HEK293 (cell line): ENCODE measurements at regions not wholly inside any gene's neighbourhood (a gene's known extent, or its start where the extent isn't known, plus 50 kb on each side); places are given as distances from the start of the nearest gene placed in this dataset.

ENCODE experiments used
- CTCF ChIA-PET: fragments of 350-600 bp; formaldehyde crosslinking; extraction: SDS; loops from one replicate; lab custom pipeline; 2021; ENCODE audit warnings: antibody characterized with exemption; lab: Yijun Ruan, JAX
- POLR2A ChIA-PET: fragments of 300-600 bp; formaldehyde crosslinking; extraction: SDS; loops from one replicate; lab custom pipeline; 2020; ENCODE audit warnings: antibody characterized with exemption, inconsistent platforms; lab: Yijun Ruan, JAX
- H3K27ac ChIP-seq: fragments of 200-500 bp; sonication (Bioruptor generic); 2 replicates; pipeline ENCODE4 v1.5.1; 2014; ENCODE audit warnings: low read depth, low read length, control low read depth, inconsistent platforms; ENCODE audit errors: extremely low read depth
- H3K36me3 ChIP-seq, 2 experiments: fragments of 200-500 bp in 1 of 2; sonication (Bioruptor generic) in 1 of 2; 1 replicate in 1 of 2; 2 replicates in 1 of 2; pipeline ENCODE4 v1.5.1; 2014 to 2017; ENCODE audit warnings: inconsistent platforms in 2 of 2, low read length in 2 of 2; ENCODE audit not compliant: control insufficient read depth in 2 of 2, insufficient read depth in 1 of 2
- H3K4me1 ChIP-seq: fragments of 200-500 bp; sonication (Bioruptor generic); 2 replicates; pipeline ENCODE4 v1.5.1; 2014; ENCODE audit warnings: mild to moderate bottlenecking, low read length, inconsistent platforms; ENCODE audit not compliant: control insufficient read depth, insufficient read depth
- H3K4me3 ChIP-seq: 2 replicates; pipeline ENCODE4 v1.5.1; 2011; ENCODE audit warnings: low read depth, mild to moderate bottlenecking, control low read depth, low read length, moderate library complexity
- H3K9me3 ChIP-seq: fragments of 200-500 bp; sonication (Bioruptor generic); 2 replicates; pipeline ENCODE4 v1.5.1; 2014; ENCODE audit warnings: low read depth, low read length, inconsistent platforms; ENCODE audit not compliant: control insufficient read depth, insufficient read depth
- BCL11A ChIP-seq: fragments of 450-650 bp; formaldehyde crosslinking; IDR thresholded peaks from 2 replicates; pipeline ENCODE4 v1.5.1; 2016; ENCODE audit warnings: low read depth, missing biosample characterization, missing genetic modification characterization
- GFI1B ChIP-seq: fragments of 450-650 bp; formaldehyde crosslinking; IDR thresholded peaks from 2 replicates; pipeline ENCODE4 v1.5.1; 2016; ENCODE audit warnings: missing biosample characterization, missing genetic modification characterization
- KLF9 ChIP-seq: fragments of 450-650 bp; formaldehyde crosslinking; IDR thresholded peaks from 2 replicates; pipeline ENCODE4 v1.5.1; 2016; ENCODE audit warnings: missing biosample characterization, missing genetic modification characterization, low read depth
- OSR2 ChIP-seq: fragments of 450-650 bp; formaldehyde crosslinking; IDR thresholded peaks from 2 replicates; pipeline ENCODE4 v1.5.1; 2016; ENCODE audit warnings: missing biosample characterization, missing genetic modification characterization
- SCRT1 ChIP-seq: fragments of 450-650 bp; formaldehyde crosslinking; IDR thresholded peaks from 2 replicates; pipeline ENCODE4 v1.5.1; 2016; ENCODE audit warnings: missing biosample characterization, missing genetic modification characterization, borderline replicate concordance
- ZBTB21 ChIP-seq: fragments of 450-650 bp; formaldehyde crosslinking; IDR thresholded peaks from 2 replicates; pipeline ENCODE4 v1.5.1; 2017; ENCODE audit warnings: missing biosample characterization, missing genetic modification characterization
- ZFP37 ChIP-seq: fragments of 450-650 bp; formaldehyde crosslinking; IDR thresholded peaks from 2 replicates; pipeline ENCODE4 v1.5.1; 2016; ENCODE audit warnings: missing biosample characterization, missing genetic modification characterization
- ZNF2 ChIP-seq: fragments of 450-650 bp; formaldehyde crosslinking; IDR thresholded peaks from 2 replicates; pipeline ENCODE4 v1.5.1; 2016; ENCODE audit warnings: missing biosample characterization, missing genetic modification characterization
- ZNF202 ChIP-seq: fragments of 450-650 bp; formaldehyde crosslinking; IDR thresholded peaks from 2 replicates; pipeline ENCODE4 v1.5.1; 2016; ENCODE audit warnings: missing biosample characterization, missing genetic modification characterization, borderline replicate concordance
- ZNF311 ChIP-seq: fragments of 450-650 bp; formaldehyde crosslinking; IDR thresholded peaks from 2 replicates; pipeline ENCODE4 v1.5.1; 2017; ENCODE audit warnings: missing biosample characterization, missing genetic modification characterization, borderline replicate concordance
- ZNF366 ChIP-seq: fragments of 450-650 bp; formaldehyde crosslinking; conservative IDR thresholded peaks from 2 replicates; pipeline ENCODE4 v1.5.1; 2016; ENCODE audit warnings: missing biosample characterization, missing genetic modification characterization
- ZNF433 ChIP-seq: fragments of 450-650 bp; formaldehyde crosslinking; IDR thresholded peaks from 2 replicates; pipeline ENCODE4 v1.5.1; 2016; ENCODE audit warnings: missing biosample characterization, missing genetic modification characterization, low read depth
- ZNF514 ChIP-seq: fragments of 450-650 bp; formaldehyde crosslinking; IDR thresholded peaks from 2 replicates; pipeline ENCODE4 v1.5.1; 2016; ENCODE audit warnings: missing biosample characterization, missing genetic modification characterization
- ZNF571 ChIP-seq: fragments of 450-650 bp; formaldehyde crosslinking; IDR thresholded peaks from 2 replicates; pipeline ENCODE4 v1.5.0; 2017; ENCODE audit warnings: missing biosample characterization, missing genetic modification characterization
- ZNF600 ChIP-seq: fragments of 450-650 bp; formaldehyde crosslinking; IDR thresholded peaks from 2 replicates; pipeline ENCODE4 v1.5.1; 2016; ENCODE audit warnings: missing biosample characterization, missing genetic modification characterization
- ZNF623 ChIP-seq: fragments of 450-650 bp; formaldehyde crosslinking; IDR thresholded peaks from 2 replicates; pipeline ENCODE4 v1.5.1; 2016; ENCODE audit warnings: missing biosample characterization, missing genetic modification characterization
- ZNF791 ChIP-seq: fragments of 450-650 bp; formaldehyde crosslinking; IDR thresholded peaks from 2 replicates; pipeline ENCODE4 v1.5.1; 2016; ENCODE audit warnings: missing biosample characterization, missing genetic modification characterization
- ZNF830 ChIP-seq: fragments of 450-650 bp; IDR thresholded peaks from 2 replicates; pipeline ENCODE4 v1.5.0; 2018; ENCODE audit warnings: missing biosample characterization, missing genetic modification characterization, low read depth, mild to moderate bottlenecking, moderate library complexity
- ZNF837 ChIP-seq: fragments of 450-650 bp; formaldehyde crosslinking; IDR thresholded peaks from 2 replicates; pipeline ENCODE4 v1.5.1; 2016; ENCODE audit warnings: missing biosample characterization, missing genetic modification characterization
- TF ChIP-seq, protein P1 (sequence below): fragments of 450-650 bp; formaldehyde crosslinking; IDR thresholded peaks from 2 replicates; pipeline ENCODE4 v1.5.1; 2016; ENCODE audit warnings: missing biosample characterization, missing genetic modification characterization
- TF ChIP-seq, protein P2 (sequence below): fragments of 450-650 bp; formaldehyde crosslinking; IDR thresholded peaks from 2 replicates; pipeline ENCODE4 v1.5.1; 2017; ENCODE audit warnings: missing biosample characterization, missing genetic modification characterization
- TF ChIP-seq, protein P3 (sequence below): IDR thresholded peaks from 2 replicates; pipeline ENCODE4 v1.6.1; 2011; ENCODE audit warnings: mild to moderate bottlenecking, low read depth, low read length, borderline replicate concordance

DNA sequence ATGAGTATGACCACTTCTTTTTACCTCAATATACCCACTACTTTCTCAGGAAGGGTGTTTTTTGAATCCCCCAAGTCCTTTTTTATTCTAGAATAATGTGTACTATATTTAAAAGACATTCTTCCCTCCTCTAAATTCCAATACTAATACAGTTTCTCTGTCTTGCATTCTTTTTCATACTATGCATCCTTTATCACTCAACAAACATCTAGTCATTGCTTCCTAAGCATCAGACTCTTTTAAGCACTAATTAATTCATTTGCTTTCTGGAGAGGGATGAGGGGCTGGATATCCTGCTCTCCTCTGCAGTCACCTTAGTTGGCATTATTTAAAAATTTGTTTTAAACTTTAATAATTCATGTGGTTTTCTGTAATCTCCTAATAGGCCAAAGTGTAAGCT is 838.8 kb downstream of the KCNT2 start:
- CTCF ChIA-PET = no interaction called here
- no peak for TF ChIP-seq OSR2 (tag by site-specific recombination)
- no peak for TF ChIP-seq ZNF837
- POLR2A ChIA-PET = no interaction called here

DNA sequence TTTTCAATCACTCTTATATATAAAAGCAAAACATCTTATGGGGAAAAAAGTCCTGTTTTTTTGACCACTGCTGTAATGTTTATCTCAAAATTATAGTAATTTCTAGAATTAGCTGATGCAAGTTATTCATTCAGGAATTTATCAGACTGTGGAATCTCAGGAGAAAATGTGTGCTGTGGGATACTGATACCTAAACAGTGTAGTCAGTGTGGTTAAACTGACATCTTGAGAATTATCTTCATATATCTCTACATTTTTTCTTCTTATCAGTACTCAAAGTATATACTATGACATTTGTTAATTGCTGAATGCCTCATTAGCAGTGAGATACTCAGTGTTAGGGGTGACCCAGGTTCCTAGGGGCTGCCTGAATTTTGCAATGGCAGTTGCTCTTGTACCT is 839.3 kb downstream of the KCNT2 start:
- Histone ChIP-seq H3K36me3 (no peaks in the 10 kb centered on the region), H3K9me3 (no peaks in the 10 kb centered on the region), H3K4me3 (no peak overlapping the region), H3K4me1 (no peaks in the 10 kb centered on the region), H3K27ac (no peak overlapping the region)
- ChIA-PET POLR2A (no interaction called here), CTCF (no interaction called here)
- TF ChIP-seq ZNF571 (tag by site-specific recombination) (no peak), KLF9 (no peak), SCRT1 (no peak), ZFP37 (tag by site-specific recombination) (no peak), ZNF830 (tag by site-specific recombination) (no peak), ZNF202 (tag by site-specific recombination) (no peak)
- TF ChIP-seq, protein P1, sequence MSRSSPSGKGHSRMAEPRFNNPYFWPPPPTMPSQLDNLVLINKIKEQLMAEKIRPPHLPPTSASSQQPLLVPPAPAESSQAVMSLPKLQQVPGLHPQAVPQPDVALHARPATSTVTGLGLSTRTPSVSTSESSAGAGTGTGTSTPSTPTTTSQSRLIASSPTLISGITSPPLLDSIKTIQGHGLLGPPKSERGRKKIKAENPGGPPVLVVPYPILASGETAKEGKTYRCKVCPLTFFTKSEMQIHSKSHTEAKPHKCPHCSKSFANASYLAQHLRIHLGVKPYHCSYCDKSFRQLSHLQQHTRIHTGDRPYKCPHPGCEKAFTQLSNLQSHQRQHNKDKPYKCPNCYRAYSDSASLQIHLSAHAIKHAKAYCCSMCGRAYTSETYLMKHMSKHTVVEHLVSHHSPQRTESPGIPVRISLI (tag by site-specific recombination) = no peak

More for the DNA sequence above, 838.8 kb downstream of the KCNT2 start:
- Histone ChIP-seq H3K4me3 (no peak overlapping the region), H3K36me3 (no peaks in the 10 kb centered on the region), H3K4me1 (no peaks in the 10 kb centered on the region), H3K27ac (no peak overlapping the region), H3K9me3 (no peaks in the 10 kb centered on the region)

DNA sequence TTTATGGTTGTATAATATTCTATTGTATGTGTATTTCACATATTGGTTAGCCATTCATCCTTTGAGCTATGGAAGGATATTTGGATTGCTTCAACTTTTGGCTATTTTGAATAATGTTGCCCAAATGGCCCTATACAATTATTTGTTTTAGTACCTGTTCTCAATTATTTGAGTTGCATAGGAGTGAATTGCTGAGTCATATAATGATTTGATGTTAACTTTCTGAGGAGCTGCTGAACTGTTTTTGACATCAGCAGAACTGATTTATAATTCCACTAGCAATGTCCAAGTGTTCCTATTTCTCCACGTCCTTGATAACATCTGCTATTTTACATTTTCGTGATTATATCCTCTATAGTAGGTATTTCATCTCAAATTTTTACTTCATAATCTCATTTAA is 839.9 kb downstream of the KCNT2 start:
- no peaks in the 10 kb centered on the region for H3K9me3 ChIP-seq
- TF ChIP-seq ZNF600 (no peak), ZNF623 (tag by site-specific recombination) (no peak), ZNF433 (tag by site-specific recombination) (no peak), ZNF2 (tag by site-specific recombination) (no peak), ZNF311 (tag by site-specific recombination) (no peak), ZNF514 (tag by site-specific recombination) (no peak), GFI1B (tag by site-specific recombination) (no peak), BCL11A (tag by site-specific recombination) (no peak), ZNF366 (no peak), ZNF791 (tag by site-specific recombination) (no peak), ZBTB21 (tag by site-specific recombination) (no peak)
- TF ChIP-seq, protein P2, sequence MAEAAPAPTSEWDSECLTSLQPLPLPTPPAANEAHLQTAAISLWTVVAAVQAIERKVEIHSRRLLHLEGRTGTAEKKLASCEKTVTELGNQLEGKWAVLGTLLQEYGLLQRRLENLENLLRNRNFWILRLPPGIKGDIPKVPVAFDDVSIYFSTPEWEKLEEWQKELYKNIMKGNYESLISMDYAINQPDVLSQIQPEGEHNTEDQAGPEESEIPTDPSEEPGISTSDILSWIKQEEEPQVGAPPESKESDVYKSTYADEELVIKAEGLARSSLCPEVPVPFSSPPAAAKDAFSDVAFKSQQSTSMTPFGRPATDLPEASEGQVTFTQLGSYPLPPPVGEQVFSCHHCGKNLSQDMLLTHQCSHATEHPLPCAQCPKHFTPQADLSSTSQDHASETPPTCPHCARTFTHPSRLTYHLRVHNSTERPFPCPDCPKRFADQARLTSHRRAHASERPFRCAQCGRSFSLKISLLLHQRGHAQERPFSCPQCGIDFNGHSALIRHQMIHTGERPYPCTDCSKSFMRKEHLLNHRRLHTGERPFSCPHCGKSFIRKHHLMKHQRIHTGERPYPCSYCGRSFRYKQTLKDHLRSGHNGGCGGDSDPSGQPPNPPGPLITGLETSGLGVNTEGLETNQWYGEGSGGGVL (tag by site-specific recombination) = no peak
- TF ChIP-seq, protein P3, sequence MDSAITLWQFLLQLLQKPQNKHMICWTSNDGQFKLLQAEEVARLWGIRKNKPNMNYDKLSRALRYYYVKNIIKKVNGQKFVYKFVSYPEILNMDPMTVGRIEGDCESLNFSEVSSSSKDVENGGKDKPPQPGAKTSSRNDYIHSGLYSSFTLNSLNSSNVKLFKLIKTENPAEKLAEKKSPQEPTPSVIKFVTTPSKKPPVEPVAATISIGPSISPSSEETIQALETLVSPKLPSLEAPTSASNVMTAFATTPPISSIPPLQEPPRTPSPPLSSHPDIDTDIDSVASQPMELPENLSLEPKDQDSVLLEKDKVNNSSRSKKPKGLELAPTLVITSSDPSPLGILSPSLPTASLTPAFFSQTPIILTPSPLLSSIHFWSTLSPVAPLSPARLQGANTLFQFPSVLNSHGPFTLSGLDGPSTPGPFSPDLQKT = no peak
- TF ChIP-seq, all 188 proteins: peak for 0
- H3K4me1 ChIP-seq = no peaks in the 10 kb centered on the region
- no peak overlapping the region for H3K4me3 ChIP-seq
- ChIA-PET POLR2A (no interaction called here), CTCF (no interaction called here)
- H3K27ac ChIP-seq = no peak overlapping the region
- H3K36me3 ChIP-seq = no peaks in the 10 kb centered on the region
